Activated gamma-delta T cell (primary cell): ENCODE measurements at regions not wholly inside any gene's neighbourhood (a gene's known extent, or its start where the extent isn't known, plus 50 kb on each side); places are given as distances from the start of the nearest gene placed in this dataset.
"Not testable (repeated sequence)": the region's sequence is repeated elsewhere in the genome, so short reads cannot be mapped to it uniquely, and the experiment has no call there.

ENCODE experiments used
- DNase-seq: peaks from one replicate; lab custom pipeline; 2025; lab: John Stamatoyannopoulos, UW

DNA sequence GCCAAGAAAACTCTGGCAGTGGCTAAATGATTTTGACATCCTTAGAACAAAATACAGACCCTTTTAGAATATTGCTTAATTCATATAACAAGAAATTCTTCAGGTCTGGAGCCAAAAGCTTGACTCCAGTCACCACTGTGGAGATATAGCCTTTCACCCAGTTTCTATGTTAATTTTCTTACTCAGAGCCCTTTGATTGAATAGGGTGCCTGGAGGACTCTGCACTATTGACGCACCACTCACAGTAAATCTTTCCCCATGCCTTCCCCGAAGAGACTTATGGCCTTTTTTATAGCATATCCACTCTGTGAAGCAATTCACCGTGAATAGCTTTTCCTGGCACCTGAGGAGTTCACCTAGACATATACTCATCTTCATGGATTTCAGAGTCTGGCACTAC is 613.8 kb downstream of the ZWINT start:
- no peak for DNase-seq

DNA sequence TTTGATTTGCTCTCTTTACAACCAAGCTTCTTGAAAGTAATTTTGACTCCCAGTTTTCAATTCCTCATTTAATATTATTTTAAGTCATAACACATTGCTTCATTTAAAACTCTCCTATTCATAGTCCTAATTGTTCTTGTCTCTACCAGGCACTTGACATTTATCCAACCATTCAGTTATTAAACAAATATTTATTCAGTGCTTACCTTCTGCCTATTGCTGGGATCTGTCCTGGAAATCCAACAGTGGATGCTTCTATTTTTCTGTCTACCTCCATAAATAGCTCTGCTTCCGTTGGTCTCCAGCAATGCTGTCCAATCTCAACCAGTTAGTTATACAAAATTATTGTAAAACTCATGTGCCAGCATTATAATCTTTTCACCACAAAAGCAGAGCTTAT is 615.1 kb downstream of the ZWINT start:
- no peak for DNase-seq

DNA sequence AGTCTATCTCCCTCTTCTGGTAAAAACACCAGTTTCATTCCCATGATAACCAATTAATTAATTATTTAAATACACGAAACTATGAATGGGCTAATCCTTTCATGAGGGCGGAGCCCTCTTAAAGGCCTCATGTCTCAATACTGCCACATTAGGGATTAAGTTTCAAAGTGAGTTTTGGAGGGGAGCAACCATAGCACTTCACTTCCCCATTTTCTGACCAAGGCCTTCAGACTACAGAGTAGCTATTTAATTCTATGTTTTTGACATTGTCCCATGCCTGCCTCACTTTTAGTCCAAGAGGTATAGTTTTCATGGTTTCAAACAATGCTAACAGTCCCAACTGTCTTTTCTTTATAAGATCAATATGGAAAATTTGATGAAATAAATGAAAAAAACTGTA is 618.6 kb downstream of the ZWINT start:
- no peak for DNase-seq

DNA sequence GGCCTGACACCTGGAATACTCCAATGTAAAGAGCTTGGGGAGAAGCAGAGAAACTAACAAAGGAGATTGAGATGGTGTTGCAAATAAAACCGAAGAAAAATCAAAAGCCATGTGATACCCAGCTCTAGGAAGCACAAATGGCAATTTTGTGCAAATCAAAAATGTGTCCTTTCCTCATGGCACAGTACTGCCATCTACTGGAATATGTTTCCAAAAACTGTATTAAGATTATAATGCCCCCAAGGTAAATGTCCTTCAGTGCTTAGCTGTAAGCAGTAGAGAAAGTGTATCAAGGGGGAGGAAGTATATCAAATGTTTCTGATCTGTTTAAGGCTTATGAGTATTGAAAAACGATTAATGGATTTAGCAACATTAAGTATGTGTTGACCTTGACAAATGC is 620.3 kb downstream of the ZWINT start:
- DNase-seq = not testable (repeated sequence)

DNA sequence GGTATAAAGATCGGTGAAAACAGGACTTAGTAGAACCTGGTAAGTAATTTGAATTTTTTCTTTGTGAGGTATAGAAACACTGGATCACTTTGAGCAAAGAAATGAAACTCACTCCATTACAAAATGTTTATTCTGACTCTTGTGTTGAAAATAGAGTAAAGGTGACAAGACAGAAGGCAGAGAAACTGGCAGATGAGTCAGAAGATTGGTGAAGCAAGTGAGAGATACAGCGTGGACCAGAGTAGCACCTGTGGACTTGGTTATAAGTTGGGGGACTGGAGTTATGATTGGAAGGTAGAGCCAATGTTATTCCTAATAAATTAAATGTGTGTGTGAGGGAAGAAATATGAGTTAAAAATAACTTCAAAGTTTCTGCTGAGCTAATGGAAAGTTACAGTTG is 620.9 kb downstream of the ZWINT start:
- DNase-seq = no peak

DNA sequence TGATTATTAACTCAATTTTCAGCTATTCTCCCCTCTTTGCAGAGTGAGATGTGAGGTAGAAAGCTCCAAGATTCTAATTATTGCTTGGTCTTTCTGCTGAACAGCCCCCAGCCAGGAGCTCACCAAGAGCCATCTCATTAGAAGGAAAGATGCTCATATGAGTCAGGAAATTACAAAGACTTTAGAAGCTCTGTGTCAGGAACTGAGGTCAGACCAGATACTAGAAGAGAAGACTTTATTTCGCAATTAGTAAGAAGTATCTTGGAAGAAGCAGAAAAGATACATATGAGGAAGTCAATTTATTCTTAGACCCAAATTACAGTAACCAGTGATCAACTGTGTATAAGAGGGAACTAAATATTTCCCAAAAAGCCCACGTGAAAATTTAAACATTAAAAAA is 626.9 kb downstream of the ZWINT start:
- no peak for DNase-seq

DNA sequence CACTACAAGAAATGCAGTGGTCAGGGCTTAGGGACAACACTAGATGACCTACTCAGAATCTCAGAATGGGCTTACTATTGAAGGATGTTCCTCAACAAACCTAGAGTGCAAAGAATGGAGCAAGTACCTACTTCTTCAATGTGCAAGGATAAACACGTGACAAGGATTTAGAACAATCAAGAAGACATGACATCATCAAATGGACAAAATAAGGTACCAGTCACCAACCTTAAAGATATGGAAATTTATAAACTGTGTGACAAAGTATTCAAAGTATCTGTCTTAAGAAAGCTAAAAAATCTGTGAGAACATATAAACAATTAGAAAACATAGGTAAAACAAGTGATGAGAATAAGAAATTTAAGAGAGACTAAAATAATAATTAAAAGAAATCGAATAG is 656.1 kb downstream of the ZWINT start:
- DNase-seq = no peak

DNA sequence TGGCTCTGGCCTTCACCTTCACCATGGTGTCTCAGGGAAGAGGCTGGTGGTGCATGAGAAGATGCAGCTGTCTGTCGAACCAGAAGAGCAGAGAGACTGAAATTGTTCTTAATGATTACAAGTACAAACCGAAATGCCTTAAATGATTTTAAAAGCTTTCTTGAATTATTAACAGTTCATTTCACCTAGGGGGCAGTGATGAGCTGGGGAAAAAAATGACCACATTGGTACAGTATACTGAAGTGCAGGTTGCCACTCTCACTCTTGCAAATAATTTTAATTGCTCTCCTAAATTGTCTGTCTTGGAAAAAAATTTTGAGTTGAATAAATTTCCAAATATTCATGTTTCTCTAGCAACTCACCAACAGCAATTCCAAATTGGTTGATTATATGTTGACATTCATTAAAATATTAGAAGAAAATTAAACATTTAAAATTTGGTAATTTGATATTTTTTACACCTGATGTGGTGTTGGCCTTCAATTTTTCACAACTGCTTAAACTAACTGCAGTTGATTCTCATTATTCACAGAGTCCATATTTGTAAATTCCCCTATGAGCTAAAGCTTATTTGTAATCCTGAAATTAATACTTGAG is 692.6 kb downstream of the ZWINT start:
- DNase-seq = no peak

DNA sequence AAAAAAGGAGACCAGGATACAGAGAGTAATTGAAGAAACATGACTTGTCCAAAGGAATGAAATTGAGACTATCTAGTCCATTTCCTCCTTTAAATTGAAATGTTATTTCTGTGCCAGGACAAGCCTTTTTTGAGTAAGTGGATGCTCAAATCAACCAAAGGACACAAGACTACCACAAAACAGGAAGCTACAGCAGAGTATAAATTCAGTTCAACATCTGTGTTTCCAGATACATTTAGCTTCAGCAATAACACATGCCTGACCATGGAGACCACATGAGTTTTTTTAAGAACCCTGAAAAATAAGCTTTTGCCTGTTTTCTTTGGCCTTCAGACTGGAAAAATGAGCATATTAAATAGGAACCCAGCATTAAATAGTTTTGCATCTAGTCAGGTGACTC is 707.5 kb downstream of the ZWINT start:
- no peak for DNase-seq

DNA sequence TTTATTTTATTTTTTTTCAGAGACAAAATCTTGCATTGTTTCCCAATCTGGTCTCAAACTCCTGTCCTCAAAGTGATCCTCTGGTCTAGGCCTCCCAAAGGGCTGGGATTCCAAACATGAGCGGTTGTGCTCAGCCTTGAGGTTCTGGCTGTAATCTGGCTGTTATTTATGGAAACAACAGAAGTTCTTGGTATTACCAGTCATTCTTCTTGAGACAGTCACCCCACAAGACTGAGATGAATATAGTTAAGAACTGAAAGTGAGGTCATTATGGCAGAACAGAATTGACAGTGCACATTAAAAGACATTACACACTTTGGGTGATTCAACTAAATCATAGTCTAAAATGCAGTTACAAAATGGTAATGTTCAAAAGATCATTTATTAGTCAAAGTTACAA is 719.5 kb downstream of the ZWINT start:
- DNase-seq = no peak

DNA sequence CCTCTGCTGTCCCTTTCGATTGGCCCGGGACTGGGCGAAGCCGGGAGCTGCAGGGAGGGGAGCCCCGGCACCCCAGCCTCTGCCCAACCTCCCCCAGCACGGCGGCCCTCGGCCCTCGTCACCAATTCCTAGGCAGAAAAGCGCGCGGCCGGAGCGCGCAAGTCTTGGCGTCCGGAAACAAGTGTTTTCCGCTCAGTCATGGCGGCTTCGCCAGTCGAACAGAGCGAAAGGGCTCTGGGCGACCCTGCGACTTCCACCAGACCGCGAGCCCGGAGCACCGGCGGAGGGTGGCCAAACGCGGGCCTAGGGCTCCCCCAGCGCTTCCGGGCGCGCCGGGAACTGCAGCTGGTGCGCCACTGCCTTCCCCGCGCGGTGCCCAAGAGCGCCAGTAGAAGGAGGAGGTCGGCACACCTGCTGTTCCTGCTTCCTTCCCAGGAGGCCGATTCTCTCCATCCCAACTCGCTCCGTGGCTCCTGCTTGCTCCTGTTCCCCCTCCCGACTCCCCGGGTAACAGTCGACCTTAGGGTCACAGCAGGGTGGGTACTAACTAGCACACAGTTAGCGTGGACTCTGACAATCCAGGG is 729.9 kb downstream of the ZWINT start:
- no peak for DNase-seq

DNA sequence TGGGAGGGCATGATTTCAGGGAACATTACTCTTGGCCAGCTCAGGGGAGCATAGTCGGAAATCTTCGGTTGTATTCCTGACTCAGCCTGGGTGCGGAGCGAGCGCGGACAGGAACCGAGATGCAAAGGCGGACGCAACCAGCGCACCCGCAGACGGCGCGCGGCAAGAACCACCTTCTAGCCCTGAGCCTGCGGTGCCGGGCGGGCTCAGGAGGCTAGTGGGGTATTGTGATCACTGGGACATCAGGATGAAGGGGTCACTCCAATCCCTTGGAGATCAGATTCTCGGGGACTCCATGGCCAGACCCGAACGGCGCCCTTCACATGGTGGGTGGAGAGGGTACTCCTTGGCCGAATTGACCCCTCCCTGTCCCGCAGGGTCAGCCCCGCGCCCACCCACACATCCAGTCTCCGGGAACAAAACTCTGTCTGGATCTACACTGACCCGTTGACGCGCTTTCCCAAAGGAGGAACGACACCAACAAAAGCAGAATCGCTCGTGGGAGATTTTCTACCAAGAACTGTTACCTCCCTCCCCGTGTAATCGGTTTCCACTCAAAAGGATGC is 730.5 kb downstream of the ZWINT start:
- DNase-seq = no peak

DNA sequence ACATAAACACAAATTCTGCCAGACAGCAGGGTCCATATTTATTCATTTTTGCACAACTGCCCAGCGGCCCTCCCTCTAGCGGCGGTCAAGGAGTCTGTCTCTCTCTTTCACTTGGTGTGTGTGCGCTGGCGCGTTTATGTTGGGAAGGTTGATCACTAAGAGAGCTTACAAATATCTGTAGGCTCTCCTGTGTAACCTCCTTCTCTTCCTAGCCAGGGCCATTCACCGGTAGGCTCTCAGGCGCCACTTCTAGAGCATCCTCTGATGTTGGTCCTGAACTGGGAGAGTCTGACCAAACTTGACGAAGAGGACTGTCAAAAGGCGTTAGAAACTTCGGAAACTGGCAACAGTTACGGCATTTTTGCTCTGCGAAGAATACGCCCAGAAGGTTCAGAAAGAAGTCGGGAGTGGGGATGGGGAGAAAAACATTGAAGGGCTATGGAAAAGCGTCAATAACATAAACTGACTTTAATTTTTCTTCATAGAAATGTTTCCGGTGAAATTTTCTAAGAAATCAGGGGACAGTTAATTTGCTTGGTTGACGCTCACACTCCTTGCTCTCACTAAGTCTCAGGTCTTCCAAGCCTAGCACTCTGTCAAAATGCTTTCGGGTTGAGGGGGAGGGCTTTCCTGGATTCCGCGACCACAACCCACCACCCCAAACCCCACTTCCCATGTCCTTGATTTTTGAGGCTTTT is 731.1 kb downstream of the ZWINT start:
- DNase-seq = no peak

DNA sequence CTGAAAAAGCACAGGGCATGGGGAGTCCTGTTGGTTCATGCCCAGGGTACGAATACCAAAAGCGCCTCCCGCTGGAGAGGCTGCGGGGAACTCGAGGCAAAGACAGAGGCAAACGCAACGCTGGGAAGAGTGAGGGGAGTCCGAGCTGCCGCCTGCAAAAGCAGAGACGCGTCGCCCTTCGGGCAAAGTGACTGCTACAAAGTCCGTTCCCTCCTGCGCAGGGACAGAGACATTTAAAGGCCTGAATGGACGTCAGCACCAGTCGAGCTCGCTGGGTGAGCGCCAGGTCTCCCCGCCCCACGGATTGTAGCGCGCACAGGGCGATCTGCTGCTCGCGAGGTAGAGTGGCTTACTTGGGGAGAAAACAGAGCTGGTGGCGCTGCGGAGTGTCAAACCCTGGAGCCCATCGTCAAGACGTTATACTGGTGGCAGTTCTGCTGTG is 732.8 kb downstream of the ZWINT start:
- DNase-seq = no peak

DNA sequence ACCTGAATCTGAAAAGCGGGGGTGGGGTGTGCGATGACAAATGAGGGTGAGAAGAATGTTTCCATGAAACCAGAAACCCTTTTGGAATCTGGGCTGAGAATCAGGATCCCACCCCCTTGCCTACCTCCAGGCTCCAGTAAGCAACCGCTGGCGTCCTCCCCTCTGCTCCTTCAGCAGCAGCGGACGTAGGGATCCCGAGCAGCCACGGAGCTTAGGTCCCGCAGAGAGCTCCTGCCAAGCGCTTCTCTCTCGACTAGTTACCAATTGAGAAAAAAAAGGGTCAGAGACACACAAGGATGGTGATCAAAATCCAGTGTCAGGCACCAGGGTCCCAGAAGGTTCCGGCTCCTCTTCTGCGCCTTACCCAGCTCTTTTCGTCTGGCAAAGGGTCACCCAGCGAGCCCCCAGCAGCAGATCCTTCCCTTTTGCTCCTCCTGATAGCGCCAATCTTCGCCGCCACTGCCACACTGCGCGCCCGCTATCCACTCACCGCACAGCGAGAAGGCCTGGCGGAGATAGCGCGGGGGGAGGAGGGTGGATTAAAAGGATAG is 733.5 kb downstream of the ZWINT start:
- DNase-seq = no peak

DNA sequence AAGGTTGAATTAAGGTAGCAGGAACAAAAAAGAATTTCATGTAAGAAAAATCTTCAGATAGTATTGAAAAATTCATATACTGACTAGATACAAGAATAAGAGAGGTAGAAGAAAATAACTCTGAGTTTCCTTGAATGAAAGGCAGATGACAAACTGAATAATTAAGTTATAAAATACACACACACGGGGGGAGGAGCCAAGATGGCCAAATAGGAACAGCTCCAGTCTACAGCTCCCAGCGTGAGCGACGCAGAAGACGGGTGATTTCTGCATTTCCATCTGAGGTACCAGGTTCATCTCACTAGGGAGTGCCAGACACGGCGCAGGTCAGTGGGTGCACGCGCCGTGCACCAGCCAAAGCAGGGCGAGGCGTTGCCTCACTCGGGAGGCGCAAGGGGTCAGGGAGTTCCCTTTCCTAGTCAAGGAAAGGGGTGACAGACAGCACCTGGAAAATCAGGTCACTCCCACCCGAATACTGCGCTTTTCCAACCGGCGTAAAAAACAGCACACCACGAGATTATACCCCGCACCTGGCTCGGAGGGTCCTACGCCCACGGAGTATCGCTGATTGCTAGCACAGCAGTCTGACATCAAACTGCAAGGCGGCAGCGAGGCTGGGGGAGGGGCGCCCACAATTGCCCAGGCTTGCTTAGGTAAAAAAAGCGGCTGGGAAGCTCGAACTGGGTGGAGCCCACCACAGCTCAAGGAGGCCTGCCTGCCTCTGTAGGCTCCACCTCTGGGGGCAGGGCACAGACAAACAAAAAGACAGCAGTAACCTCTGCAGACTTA is 759.2 kb downstream of the ZWINT start:
- DNase-seq = not testable (repeated sequence)

DNA sequence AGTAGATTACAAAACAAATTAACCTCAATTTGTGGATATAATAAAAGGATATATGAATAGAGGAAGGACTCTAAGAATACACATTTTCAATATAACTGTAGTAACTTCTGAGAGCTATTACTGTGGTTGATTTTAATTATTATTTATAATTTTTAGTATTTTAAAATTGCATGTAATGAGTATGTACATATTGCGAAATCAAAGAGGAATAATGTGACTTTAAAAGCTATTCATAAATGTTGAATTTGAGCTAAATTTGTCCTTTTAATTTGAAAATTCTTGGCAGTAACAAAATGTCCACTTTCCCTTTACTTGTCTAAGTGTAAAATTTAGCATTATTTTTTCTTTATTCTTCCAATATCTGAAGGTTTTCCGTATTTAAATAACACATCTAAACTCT is 750.6 kb upstream of the PCDH15 start:
- no peak for DNase-seq

DNA sequence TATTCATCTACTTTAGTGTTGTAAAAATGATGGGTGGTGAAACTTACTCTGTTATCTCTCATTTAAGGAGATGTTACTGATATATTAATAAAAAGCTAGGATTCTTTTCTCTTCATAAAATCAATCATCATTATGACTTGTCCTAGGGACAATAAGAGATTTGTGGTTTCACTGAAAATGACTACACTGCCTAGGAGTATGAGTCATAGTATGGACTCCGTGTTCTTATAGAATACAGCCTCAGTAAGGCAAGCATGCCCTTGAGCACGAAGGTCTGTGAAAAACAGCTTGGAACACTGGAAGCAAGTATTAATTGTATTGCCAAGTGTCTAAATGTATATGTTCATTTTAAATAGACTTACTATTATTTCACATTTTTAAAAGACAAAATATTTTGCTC is 749.2 kb upstream of the PCDH15 start:
- no peak for DNase-seq

DNA sequence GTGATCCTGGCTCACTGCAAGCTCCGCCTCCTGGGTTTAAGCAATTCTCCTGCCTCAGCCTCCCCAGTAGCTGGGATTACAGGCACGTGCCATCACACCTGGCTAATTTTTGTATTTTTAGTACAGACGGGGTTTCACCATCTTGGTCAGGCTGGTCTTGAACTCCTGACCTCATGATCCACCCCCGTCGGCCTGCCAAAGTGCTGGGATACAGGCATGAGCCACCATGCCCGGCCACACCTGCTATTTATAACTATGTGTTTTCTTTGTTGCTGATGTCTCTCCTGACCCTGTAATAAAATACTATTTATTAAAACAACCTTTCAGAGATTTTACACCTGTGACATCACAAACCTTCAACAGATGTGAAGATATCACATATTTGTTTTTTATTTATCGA is 736.5 kb upstream of the PCDH15 start:
- DNase-seq = not testable (repeated sequence)

DNA sequence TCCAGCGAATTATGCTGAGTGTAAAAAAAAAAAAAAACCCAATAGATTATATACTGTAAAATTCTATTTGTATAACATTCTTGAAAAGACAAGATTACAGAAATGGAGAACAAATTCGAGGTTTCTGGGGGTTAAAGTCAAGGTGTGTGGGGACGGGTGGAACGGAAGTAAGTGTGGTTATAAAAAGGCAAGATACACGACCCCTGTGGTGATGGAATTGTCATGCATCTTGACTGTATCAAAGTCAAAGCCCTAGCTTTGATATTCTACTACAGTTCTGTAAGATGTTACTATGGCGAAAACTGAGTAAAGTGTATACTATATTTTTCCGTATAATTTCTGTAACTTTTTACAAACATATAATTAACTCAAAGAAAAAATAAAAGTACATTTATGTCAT is 718.2 kb upstream of the PCDH15 start:
- no peak for DNase-seq

DNA sequence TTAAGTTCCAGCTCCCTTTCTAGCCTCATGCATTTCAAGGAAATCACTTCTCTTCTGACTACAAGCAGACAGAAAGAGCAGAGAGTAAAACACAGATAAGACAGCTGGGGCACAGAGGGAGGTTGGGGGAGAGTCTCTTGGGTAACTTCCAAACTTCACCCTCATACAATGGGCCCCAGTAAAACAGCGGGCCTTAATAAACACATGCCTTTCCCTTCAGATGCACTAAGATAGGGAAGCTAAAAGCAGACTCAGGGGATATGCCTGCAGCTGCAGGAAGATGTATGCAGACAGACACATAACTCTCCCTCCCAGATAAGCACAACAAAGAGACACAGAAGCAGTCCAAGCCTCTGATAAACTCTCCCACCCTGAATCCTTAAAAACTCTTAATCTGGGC is 717.4 kb upstream of the PCDH15 start:
- not testable (repeated sequence) for DNase-seq

DNA sequence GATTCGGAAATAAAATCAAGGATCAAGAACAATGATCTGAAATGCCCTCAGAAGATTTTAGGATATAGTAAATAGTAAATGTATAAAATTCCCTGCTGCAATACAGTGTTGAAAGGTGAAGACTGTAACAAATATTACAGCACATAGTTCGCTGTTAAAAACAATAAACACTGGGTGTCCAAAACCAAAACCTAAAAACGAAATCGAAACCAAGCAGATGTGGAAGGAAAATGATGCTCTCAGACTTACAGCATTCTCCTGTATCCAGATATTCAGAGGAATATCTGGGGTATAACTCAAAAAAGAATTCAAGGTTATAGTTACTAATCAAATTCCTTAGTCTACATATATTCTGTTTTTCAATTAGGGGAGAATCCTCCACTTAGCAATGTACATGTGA is 708.1 kb upstream of the PCDH15 start:
- DNase-seq = no peak
